ENCODE measurements at regions not wholly inside any gene's neighbourhood (a gene's known extent, or its start where the extent isn't known, plus 50 kb on each side); places are given as distances from the start of the nearest gene placed in this dataset.

DNA sequence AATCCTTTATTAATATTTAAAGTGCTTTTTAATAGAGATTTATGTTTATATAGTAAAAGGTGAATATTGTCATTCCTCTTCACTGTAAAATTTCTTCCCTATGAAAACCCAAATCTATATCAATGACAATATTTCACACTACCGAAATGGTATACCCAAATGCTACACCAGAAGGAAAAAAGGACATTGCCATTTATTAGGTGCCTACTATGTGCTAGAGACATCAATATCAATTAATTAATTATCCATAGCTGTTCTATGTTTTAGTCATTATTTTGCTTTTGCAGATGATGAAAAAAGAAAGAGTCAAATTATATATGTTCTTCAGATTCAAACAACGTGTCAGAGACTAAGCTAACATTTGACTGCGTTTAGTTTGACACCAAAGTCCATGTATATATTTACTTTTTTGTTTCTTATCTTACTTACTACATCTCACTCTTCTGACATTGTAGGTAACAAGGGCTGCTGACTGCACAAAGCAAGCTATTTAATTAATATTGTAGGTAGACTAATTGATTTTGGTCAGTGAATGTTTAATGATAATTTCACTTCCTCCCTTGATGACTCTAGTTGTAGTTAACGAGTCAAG, 614.0 kb upstream of the FOXG1 start:
- Histone ChIP-seq H3K4me1 (ENCODE audit: control insufficient read depth, insufficient read depth, low read length) (no peaks in the 10 kb centered on the region), H3K9me3 (ENCODE audit: control insufficient read depth, insufficient read depth, low read depth, low read length) (no peaks in the 10 kb centered on the region), H3K36me3 (ENCODE audit: control insufficient read depth in 2 of 2, insufficient read depth in 1 of 2, low read length in 2 of 2) (no peaks in the 10 kb centered on the region), H3K4me3 (ENCODE audit: low read depth, low read length) (no peak overlapping the region), H3K27ac (ENCODE audit: extremely low read depth, low read depth, low read length) (no peak overlapping the region)
- POLR2A ChIA-PET = no interaction called here
- TF ChIP-seq ZBTB26 (tag by site-specific recombination; optimal IDR thresholded peaks at IDR 0.05) = no peak
- TF ChIP-seq ZNF792 (tag by site-specific recombination; IDR thresholded peaks at IDR 0.05) = no peak
- no peak for TF ChIP-seq ZNF514 (tag by site-specific recombination; IDR thresholded peaks at IDR 0.05)
- no peak for TF ChIP-seq ZNF610 (tag by site-specific recombination; IDR thresholded peaks at IDR 0.05; ENCODE audit: borderline replicate concordance)
- no peak for TF ChIP-seq ZNF112 (tag by site-specific recombination; IDR thresholded peaks at IDR 0.05)
- TF ChIP-seq ZNF501 (tag by site-specific recombination; IDR thresholded peaks at IDR 0.05) = no peak
- no peak for TF ChIP-seq ZNF335 (tag by site-specific recombination; conservative IDR thresholded peaks at IDR 0.05)
- no peak for TF ChIP-seq ZBTB20 (tag by site-specific recombination; IDR thresholded peaks at IDR 0.05)
- TF ChIP-seq, protein P1, sequence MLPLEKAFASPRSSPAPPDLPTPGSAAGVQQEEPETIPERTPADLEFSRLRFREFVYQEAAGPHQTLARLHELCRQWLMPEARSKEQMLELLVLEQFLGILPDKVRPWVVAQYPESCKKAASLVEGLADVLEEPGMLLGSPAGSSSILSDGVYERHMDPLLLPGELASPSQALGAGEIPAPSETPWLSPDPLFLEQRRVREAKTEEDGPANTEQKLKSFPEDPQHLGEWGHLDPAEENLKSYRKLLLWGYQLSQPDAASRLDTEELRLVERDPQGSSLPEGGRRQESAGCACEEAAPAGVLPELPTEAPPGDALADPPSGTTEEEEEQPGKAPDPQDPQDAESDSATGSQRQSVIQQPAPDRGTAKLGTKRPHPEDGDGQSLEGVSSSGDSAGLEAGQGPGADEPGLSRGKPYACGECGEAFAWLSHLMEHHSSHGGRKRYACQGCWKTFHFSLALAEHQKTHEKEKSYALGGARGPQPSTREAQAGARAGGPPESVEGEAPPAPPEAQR (tag by site-specific recombination; IDR thresholded peaks at IDR 0.05) = no peak
- no peak for TF ChIP-seq ZIC2 (tag by site-specific recombination; IDR thresholded peaks at IDR 0.05)
- CTCF ChIA-PET = no interaction called here

GRCh38 chr14:28157289-28157869, 609.2 kb upstream of the FOXG1 start:
- CTCF ChIA-PET = no interaction called here
- TF ChIP-seq ZNF423 (tag by site-specific recombination; IDR thresholded peaks at IDR 0.05) (no peak), ZNF23 (tag by site-specific recombination; IDR thresholded peaks at IDR 0.05; ENCODE audit: borderline replicate concordance) (no peak), IKZF3 (tag by site-specific recombination; IDR thresholded peaks at IDR 0.05) (no peak), ZNF184 (tag by site-specific recombination; IDR thresholded peaks at IDR 0.05) (no peak), HIC1 (tag by site-specific recombination; IDR thresholded peaks at IDR 0.05) (no peak), TCF7L2 (IDR thresholded peaks at IDR 0.05; ENCODE audit: borderline replicate concordance, low read depth, low read length) (no peak), ZNF521 (tag by site-specific recombination; IDR thresholded peaks at IDR 0.05) (no peak), HOXA7 (CRISPR knock-in tag; IDR thresholded peaks at IDR 0.05; ENCODE audit: borderline replicate concordance) (no peak), ZNF146 (tag by site-specific recombination; IDR thresholded peaks at IDR 0.05) (no peak), ZNF274 (IDR thresholded peaks at IDR 0.05; ENCODE audit: low read length) (no peak), ZNF274 (tag by site-specific recombination; IDR thresholded peaks at IDR 0.05; ENCODE audit: borderline replicate concordance) (no peak), ZNF670 (tag by site-specific recombination; IDR thresholded peaks at IDR 0.05; ENCODE audit: low read depth) (no peak), ZNF585B (tag by site-specific recombination; IDR thresholded peaks at IDR 0.05) (no peak), ZNF610 (tag by site-specific recombination; IDR thresholded peaks at IDR 0.05; ENCODE audit: borderline replicate concordance) (no peak), ZNF404 (tag by site-specific recombination; IDR thresholded peaks at IDR 0.05) (no peak), ZFP37 (tag by site-specific recombination; IDR thresholded peaks at IDR 0.05) (no peak), ZNF514 (tag by site-specific recombination; IDR thresholded peaks at IDR 0.05) (no peak), ZNF48 (tag by site-specific recombination; IDR thresholded peaks at IDR 0.05) (no peak), ZNF362 (tag by site-specific recombination; IDR thresholded peaks at IDR 0.05) (no peak)
- TF ChIP-seq, protein P2, sequence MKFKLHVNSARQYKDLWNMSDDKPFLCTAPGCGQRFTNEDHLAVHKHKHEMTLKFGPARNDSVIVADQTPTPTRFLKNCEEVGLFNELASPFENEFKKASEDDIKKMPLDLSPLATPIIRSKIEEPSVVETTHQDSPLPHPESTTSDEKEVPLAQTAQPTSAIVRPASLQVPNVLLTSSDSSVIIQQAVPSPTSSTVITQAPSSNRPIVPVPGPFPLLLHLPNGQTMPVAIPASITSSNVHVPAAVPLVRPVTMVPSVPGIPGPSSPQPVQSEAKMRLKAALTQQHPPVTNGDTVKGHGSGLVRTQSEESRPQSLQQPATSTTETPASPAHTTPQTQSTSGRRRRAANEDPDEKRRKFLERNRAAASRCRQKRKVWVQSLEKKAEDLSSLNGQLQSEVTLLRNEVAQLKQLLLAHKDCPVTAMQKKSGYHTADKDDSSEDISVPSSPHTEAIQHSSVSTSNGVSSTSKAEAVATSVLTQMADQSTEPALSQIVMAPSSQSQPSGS (tag by site-specific recombination; IDR thresholded peaks at IDR 0.05; ENCODE audit: low read depth) = no peak
- no peaks in the 10 kb centered on the region for H3K36me3 ChIP-seq (ENCODE audit: control insufficient read depth in 2 of 2, insufficient read depth in 1 of 2, low read length in 2 of 2)
- no peak overlapping the region for H3K4me3 ChIP-seq (ENCODE audit: low read depth, low read length)
- no peaks in the 10 kb centered on the region for H3K9me3 ChIP-seq (ENCODE audit: control insufficient read depth, insufficient read depth, low read depth, low read length)
- no peaks in the 10 kb centered on the region for H3K4me1 ChIP-seq (ENCODE audit: control insufficient read depth, insufficient read depth, low read length)
- no peak overlapping the region for H3K27ac ChIP-seq (ENCODE audit: extremely low read depth, low read depth, low read length)
- POLR2A ChIA-PET = no interaction called here

All from HEK293 (cell line).